DOHH2 (cell line): ENCODE measurements at regions not wholly inside any gene's neighbourhood (a gene's known extent, or its start where the extent isn't known, plus 50 kb on each side); places are given as distances from the start of the nearest gene placed in this dataset.

ENCODE experiments used
- EZH2phosphoT487 ChIP-seq: fragments of 200-600 bp; sonication (generic); IDR thresholded peaks from 2 replicates; pipeline ENCODE4 v1.6.1; 2017; ENCODE audit warnings: borderline replicate concordance, mild to moderate bottlenecking, antibody characterized with exemption, low read length, moderate library complexity, mixed read lengths
- TF ChIP-seq, protein P1 (sequence below): fragments of 200-600 bp; sonication (generic); IDR thresholded peaks from one replicate; pipeline ENCODE4 v1.5.1; 2014; ENCODE audit warnings: antibody characterized with exemption, mild to moderate bottlenecking, low read depth, low read length; ENCODE audit not compliant: poor library complexity, severe bottlenecking

GRCh38 chr5:10126900-10127299 lies 122.8 kb downstream of the ATPSCKMT start:
- TF ChIP-seq, protein P1, sequence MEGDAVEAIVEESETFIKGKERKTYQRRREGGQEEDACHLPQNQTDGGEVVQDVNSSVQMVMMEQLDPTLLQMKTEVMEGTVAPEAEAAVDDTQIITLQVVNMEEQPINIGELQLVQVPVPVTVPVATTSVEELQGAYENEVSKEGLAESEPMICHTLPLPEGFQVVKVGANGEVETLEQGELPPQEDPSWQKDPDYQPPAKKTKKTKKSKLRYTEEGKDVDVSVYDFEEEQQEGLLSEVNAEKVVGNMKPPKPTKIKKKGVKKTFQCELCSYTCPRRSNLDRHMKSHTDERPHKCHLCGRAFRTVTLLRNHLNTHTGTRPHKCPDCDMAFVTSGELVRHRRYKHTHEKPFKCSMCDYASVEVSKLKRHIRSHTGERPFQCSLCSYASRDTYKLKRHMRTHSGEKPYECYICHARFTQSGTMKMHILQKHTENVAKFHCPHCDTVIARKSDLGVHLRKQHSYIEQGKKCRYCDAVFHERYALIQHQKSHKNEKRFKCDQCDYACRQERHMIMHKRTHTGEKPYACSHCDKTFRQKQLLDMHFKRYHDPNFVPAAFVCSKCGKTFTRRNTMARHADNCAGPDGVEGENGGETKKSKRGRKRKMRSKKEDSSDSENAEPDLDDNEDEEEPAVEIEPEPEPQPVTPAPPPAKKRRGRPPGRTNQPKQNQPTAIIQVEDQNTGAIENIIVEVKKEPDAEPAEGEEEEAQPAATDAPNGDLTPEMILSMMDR, result no peak
- TF ChIP-seq EZH2phosphoT487, result no peak
